Hepatocyte (in vitro differentiated cells): ENCODE measurements at regions not wholly inside any gene's neighbourhood (a gene's known extent, or its start where the extent isn't known, plus 50 kb on each side); places are given as distances from the start of the nearest gene placed in this dataset.

Experiments
- CTCF ChIP-seq: fragments of 200-600 bp; sonication (generic); IDR thresholded peaks from 2 replicates; pipeline ENCODE4 v1.5.1; 2016; ENCODE audit warnings: antibody characterized with exemption, mild to moderate bottlenecking; ENCODE audit not compliant: poor library complexity
- EZH2phosphoT487 ChIP-seq: fragments of 200-600 bp; sonication (generic); IDR thresholded peaks from one replicate; pipeline ENCODE4 v1.6.1; 2018; ENCODE audit warnings: antibody characterized with exemption, mild to moderate bottlenecking, low read depth, moderate library complexity; ENCODE audit not compliant: unreplicated experiment, severe bottlenecking

- no peak for TF ChIP-seq CTCF
- no peak for TF ChIP-seq EZH2phosphoT487
Measured at GRCh38 chr2:41959760-41960159, 88.1 kb upstream of the PKDCC start.
